GM06990 (cell line): ENCODE measurements at regions not wholly inside any gene's neighbourhood (a gene's known extent, or its start where the extent isn't known, plus 50 kb on each side); places are given as distances from the start of the nearest gene placed in this dataset.

ENCODE experiments used
- DNase-seq: peaks from one replicate; pipeline ENCODE4 v3.0.0-alpha.2; 2011; ENCODE audit not compliant: insufficient read length; ENCODE audit errors: extremely low read depth
- H3K27me3 ChIP-seq: replicated peaks from 2 replicates; pipeline ENCODE4 v1.6.0; 2011; ENCODE audit warnings: low read length; ENCODE audit not compliant: control insufficient read depth, insufficient read depth
- H3K36me3 ChIP-seq: 2 replicates; pipeline ENCODE4 v1.5.1; 2011; ENCODE audit warnings: low read length; ENCODE audit not compliant: control insufficient read depth, insufficient read depth
- H3K4me3 ChIP-seq: replicated peaks from 2 replicates; pipeline ENCODE4 v1.5.1; 2011; ENCODE audit warnings: low read depth, mild to moderate bottlenecking, control low read depth, low read length
- CTCF ChIP-seq: IDR thresholded peaks from 2 replicates; pipeline ENCODE4 v1.5.1; 2011; ENCODE audit warnings: low read length, control low read depth, mild to moderate bottlenecking, inconsistent platforms; ENCODE audit not compliant: insufficient read depth, poor library complexity, severe bottlenecking

GRCh38 chr5:67425514-67425913 is 228.9 kb upstream of the CD180 start:
- DNase-seq, result no peak
- no peaks in the 10 kb centered on the region for H3K27me3 ChIP-seq
- no peaks in the 10 kb centered on the region for H3K36me3 ChIP-seq
- H3K4me3 ChIP-seq, result no peak overlapping the region
- no peak for TF ChIP-seq CTCF

DNA sequence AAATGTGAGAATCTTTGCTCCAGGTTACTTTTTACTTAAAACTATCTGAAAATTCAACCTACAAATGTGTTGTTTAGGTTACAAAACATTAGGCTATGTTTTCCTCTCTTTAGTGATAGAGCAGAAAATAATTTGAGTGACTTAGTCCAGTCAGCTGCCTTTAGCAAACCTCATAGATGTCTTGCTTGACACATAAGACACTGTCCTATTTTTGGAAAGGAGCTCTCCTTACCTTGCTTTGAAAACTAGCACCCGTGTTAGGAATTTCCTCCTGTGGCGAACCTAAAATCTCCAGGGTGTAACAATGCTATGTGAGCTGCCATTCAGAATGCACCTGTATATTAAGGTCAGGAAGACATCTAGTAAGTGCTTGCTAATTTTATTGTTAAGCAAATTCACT is 221.2 kb upstream of the CD180 start:
- DNase-seq, result no peak
- no peak overlapping the region for H3K4me3 ChIP-seq
- H3K27me3 ChIP-seq, result no peaks in the 10 kb centered on the region
- TF ChIP-seq CTCF, result no peak
- H3K36me3 ChIP-seq, result no peaks in the 10 kb centered on the region

DNA sequence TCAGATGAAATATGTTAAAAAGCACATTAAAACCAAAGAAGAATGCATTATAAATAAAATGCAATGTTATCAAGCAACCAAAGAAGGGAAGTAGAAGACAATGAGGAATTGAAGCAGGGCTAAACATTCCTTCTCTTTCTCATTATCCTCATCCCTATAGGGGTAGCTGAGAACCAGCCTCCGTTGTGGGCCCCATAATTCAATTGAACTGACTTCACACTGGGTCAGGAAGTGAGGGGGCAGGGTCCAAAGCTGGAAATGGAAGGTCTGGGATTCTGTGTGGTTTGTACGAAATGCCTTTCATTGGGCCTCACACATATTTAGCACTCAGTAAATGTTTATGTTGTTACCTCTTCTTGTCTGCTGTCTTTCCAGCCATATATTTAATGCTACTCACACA is 220.4 kb upstream of the CD180 start:
- H3K27me3 ChIP-seq, result no peaks in the 10 kb centered on the region
- H3K36me3 ChIP-seq, result no peaks in the 10 kb centered on the region
- DNase-seq, result no peak
- H3K4me3 ChIP-seq, result no peak overlapping the region
- no peak for TF ChIP-seq CTCF

DNA sequence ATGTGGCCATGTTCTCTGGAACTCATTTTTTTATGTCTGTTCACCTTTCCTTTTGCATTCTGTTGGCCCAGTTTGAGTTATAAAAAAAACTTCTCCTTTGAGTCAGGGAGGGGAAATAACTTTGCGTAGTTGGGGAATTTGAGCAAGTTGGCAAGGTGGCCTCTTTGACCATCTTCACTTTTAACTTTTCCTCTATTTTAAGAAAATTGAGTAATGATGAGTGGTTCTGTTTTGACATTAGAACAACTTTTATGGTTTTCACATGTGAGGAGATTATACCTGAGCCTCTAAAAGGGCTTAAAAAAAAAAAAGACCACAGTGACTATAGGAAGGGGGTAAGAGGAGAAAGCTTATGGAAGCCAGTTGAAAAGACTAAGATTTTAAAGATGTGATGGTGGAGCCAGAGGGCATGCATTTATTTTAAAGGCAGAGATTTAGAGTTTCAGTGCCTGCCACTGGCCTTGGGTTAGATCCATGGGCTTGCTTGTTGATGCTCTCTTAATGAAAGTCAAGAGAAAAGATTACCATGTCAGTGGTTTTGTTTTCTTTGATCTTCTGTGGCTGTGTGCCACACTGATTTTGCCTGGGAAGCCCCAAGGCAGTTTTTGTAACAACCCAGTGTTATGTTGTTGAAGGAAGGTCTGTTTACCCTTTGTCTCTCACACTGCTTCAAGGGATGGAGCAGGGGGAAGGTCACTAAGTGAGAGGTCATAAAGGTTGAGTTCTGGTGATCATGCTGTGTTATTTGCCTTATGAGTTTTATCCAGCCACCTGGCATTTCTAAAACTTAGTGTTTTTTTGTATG is 219.7 kb upstream of the CD180 start:
- TF ChIP-seq CTCF, result no peak
- Histone ChIP-seq H3K27me3 (no peaks in the 10 kb centered on the region), H3K36me3 (no peaks in the 10 kb centered on the region), H3K4me3 (no peak overlapping the region)
- peak; percentile 41 for DNase-seq

DNA sequence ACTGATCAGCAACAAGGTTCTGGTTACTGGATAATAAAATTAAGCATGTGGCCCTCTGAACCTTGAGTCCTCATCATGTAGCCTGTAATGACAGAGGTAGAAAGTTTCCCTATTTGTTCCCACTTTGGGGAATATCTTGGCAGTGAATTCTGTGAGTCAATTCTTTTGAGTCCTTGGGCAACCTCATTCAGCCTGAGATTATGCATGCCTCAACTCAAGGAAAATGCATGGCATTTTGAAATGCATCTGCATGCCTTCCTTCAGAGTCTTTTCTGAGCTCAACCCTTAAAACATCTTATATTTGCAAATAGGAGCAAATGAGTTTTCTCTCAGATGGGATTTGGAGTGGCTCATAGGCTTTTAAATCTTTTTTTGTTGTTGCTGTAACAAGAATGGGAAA is 218.1 kb upstream of the CD180 start:
- H3K36me3 ChIP-seq, result no peaks in the 10 kb centered on the region

More for the DNA sequence above, 218.1 kb upstream of the CD180 start:
- Histone ChIP-seq H3K27me3 (no peaks in the 10 kb centered on the region), H3K4me3 (no peak overlapping the region)
- no peak for TF ChIP-seq CTCF
- DNase-seq, result no peak
